GM12878 (cell line): ENCODE measurements at regions not wholly inside any gene's neighbourhood (a gene's known extent, or its start where the extent isn't known, plus 50 kb on each side); places are given as distances from the start of the nearest gene placed in this dataset.

Experiments
- ATAC-seq: fragments of 200-7000 bp; cut with Tn5 transposase; 3 replicates; pipeline ENCODE4 v1.9.1; 2020; ENCODE audit warnings: mild to moderate bottlenecking, moderate library complexity
- BruUV-seq: library from RNA; stranded (reverse); fragments of 400-500 nt; replicated peaks from 2 replicates; lab custom pipeline; 2021; lab: Mats Ljungman, UMichigan
- CTCF ChIA-PET: fragments of 300-600 bp; sonication (Branson Sonifier 250); formaldehyde crosslinking; extraction: SDS; loops from one replicate; lab custom pipeline; 2021; ENCODE audit warnings: inconsistent platforms; lab: Yijun Ruan, JAX
- POLR2A ChIA-PET: fragments of 350-600 bp; formaldehyde crosslinking; extraction: SDS; loops from one replicate; lab custom pipeline; 2021; ENCODE audit warnings: inconsistent platforms; lab: Charles Lee
- RAD21 ChIA-PET: fragments of 300-600 bp; sonication (Branson Sonifier 250); formaldehyde crosslinking; loops from one replicate; lab custom pipeline; 2023; ENCODE audit warnings: antibody characterized with exemption; ENCODE audit not compliant: unreplicated experiment; lab: Charles Lee
- SMC1A ChIA-PET: fragments of 300-600 bp; sonication (Branson Sonifier 250); formaldehyde crosslinking; loops from one replicate; lab custom pipeline; 2023; ENCODE audit not compliant: unreplicated experiment, uncharacterized antibody; lab: Charles Lee
- DNase-seq: peaks from one replicate; pipeline ENCODE4 v3.0.0-alpha.2; 2011; ENCODE audit warnings: low read depth, low spot score
- FAIRE-seq: peaks from 3 replicates; lab custom pipeline; 2011; peaks lifted over from hg19 to GRCh38; lab: Jason Lieb, UNC
- H2AFZ ChIP-seq: 2 replicates; pipeline ENCODE4 v1.6.0; 2011; ENCODE audit warnings: low read depth, low read length, control low read depth; ENCODE audit not compliant: control insufficient read depth
- H3K27ac ChIP-seq: 2 replicates; pipeline ENCODE4 v1.5.1; 2011; ENCODE audit warnings: control low read depth; ENCODE audit not compliant: control insufficient read depth, insufficient read depth
- H3K27me3 ChIP-seq, 2 experiments: replicated peaks in 1 of 2; 2 replicates each; pipeline versions ENCODE4 v1.6.0 to v1.6.1; 2011; ENCODE audit warnings: low read length in 1 of 2; ENCODE audit not compliant: control insufficient read depth in 2 of 2, insufficient read depth in 2 of 2
- H3K36me3 ChIP-seq, 2 experiments: 2 replicates each; pipeline ENCODE4 v1.5.1; 2011; ENCODE audit warnings: low read length in 1 of 2; ENCODE audit not compliant: control insufficient read depth in 2 of 2, insufficient read depth in 2 of 2
- H3K4me1 ChIP-seq: 2 replicates; pipeline ENCODE4 v1.6.1; 2011; ENCODE audit warnings: mild to moderate bottlenecking, low read length, moderate library complexity, mixed read lengths; ENCODE audit not compliant: control insufficient read depth, insufficient read depth
- H3K4me2 ChIP-seq: 2 replicates; pipeline ENCODE4 v1.6.0; 2011; ENCODE audit warnings: control low read depth; ENCODE audit not compliant: control insufficient read depth, insufficient read depth
- H3K4me3 ChIP-seq: fragments of 200-600 bp; sonication (generic); 2 replicates; pipeline ENCODE4 v1.5.1; 2016
- H3K79me2 ChIP-seq: 2 replicates; pipeline ENCODE4 v1.6.0; 2011; ENCODE audit warnings: low read length; ENCODE audit not compliant: control insufficient read depth, insufficient read depth
- H3K9ac ChIP-seq: 2 replicates; pipeline ENCODE4 v1.8.0; 2011; ENCODE audit warnings: low read length, control low read depth, mixed read lengths; ENCODE audit not compliant: control insufficient read depth, insufficient read depth
- H3K9me3 ChIP-seq: replicated peaks from 3 replicates; pipeline ENCODE4 v1.5.1; 2011; ENCODE audit warnings: mild to moderate bottlenecking, low read length; ENCODE audit not compliant: control insufficient read depth, insufficient read depth
- H4K20me1 ChIP-seq: 2 replicates; pipeline ENCODE4 v1.6.0; 2011; ENCODE audit not compliant: control insufficient read depth, insufficient read depth
- CHD2 ChIP-seq: IDR thresholded peaks from 2 replicates; pipeline ENCODE4 v1.6.1; 2011; ENCODE audit warnings: low read depth, low read length, improper control_type of control experiment, borderline replicate concordance
- FOS ChIP-seq: IDR thresholded peaks from 3 replicates; pipeline ENCODE4 v1.6.1; 2011; ENCODE audit warnings: borderline replicate concordance; ENCODE audit not compliant: insufficient read length; ENCODE audit errors: extremely low read depth
- GABPA ChIP-seq: IDR thresholded peaks from 2 replicates; pipeline ENCODE4 v1.6.1; 2014; ENCODE audit warnings: antibody characterized with exemption, low read depth, mild to moderate bottlenecking, inconsistent platforms
- MEF2A ChIP-seq: IDR thresholded peaks from 2 replicates; pipeline ENCODE4 v1.6.1; 2011; ENCODE audit warnings: low read depth, mild to moderate bottlenecking, low read length, moderate library complexity; ENCODE audit not compliant: insufficient read depth
- MYC ChIP-seq: IDR thresholded peaks from 2 replicates; pipeline ENCODE4 v1.6.1; 2011; ENCODE audit warnings: mild to moderate bottlenecking, low read length, moderate library complexity, inconsistent platforms; ENCODE audit not compliant: insufficient read depth, insufficient replicate concordance, insufficient read length, severe bottlenecking
- NBN ChIP-seq: fragments of 450-650 bp; IDR thresholded peaks from 2 replicates; pipeline ENCODE4 v1.6.1; 2016
- NFYA ChIP-seq: IDR thresholded peaks from 2 replicates; pipeline ENCODE4 v1.6.1; 2011; ENCODE audit warnings: low read depth, mild to moderate bottlenecking, low read length, improper control_type of control experiment, borderline replicate concordance
- NR2F1 ChIP-seq: fragments of 450-650 bp; conservative IDR thresholded peaks from 2 replicates; pipeline ENCODE4 v1.6.1; 2017; ENCODE audit warnings: mild to moderate bottlenecking
- POLR2AphosphoS2 ChIP-seq: IDR thresholded peaks from 2 replicates; pipeline ENCODE4 v1.6.1; 2011; ENCODE audit warnings: low read depth, mild to moderate bottlenecking, low read length, improper control_type of control experiment, moderate library complexity
- WGBS: methylation state at CpG from one replicate; pipeline ENCODE4 v1.1.6; 2016; ENCODE audit warnings: low lambda C conversion rate; ENCODE audit not compliant: insufficient replicate concordance, insufficient coverage; ENCODE audit errors: missing lambda C conversion rate; 5-methylcytosine and 5-hydroxymethylcytosine counted together
- in situ Hi-C: fragments of 300-500 bp; cut with MboI; formaldehyde crosslinking; loops from 9 replicates; pipeline ENCODE4 v1.14.3; 2018; ENCODE audit warnings: mixed read lengths
- intact Hi-C: fragments of 100-400 bp; cut with micrococcal nuclease; formaldehyde crosslinking; loops from one replicate; pipeline ENCODE4 v1.14.2; 2022; ENCODE audit not compliant: unreplicated experiment

DNA sequence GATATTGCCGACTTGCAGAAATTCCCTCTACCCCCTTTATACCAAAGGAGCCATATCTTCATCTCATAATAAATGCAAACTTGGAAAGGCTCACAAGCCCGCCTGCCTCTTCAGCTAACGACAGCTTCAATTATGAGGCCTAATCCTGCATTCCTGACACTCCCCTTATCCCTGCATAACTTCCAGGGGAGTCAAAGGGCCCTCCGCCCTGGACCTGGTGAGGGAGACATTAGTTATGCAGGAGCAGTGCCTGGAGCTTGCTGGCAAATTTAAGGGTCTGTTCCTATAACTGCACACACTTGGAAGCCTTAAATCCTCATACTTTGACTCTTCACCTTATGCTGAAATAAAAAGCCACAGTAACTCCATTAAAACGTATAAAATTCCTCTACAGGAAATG lies 617.9 kb downstream of the BNC2 start:
- no peaks in the 10 kb centered on the region for H3K27me3 ChIP-seq
- ChIA-PET SMC1A (interaction anchor here (0.6 kb wide), 1 partner anchor 381 kb away, joined by 3 read pairs; no protein-coding TSS in a partner anchor), RAD21 (no interaction called here), POLR2A (no interaction called here), CTCF (no interaction called here)
- DNase-seq (no peak), ATAC-seq (no peak), FAIRE-seq (no peak)
- TF ChIP-seq NFYA (no peak), NBN (no peak), POLR2AphosphoS2 (no peak)
- no peak overlapping the region for H3K9ac ChIP-seq
- intact Hi-C loops (no loop called here), in situ Hi-C loops (no loop called here)
- WGBS: 0% methylated on average over 5 of the region's 5 CpGs
- H3K9me3 ChIP-seq: no peaks in the 10 kb centered on the region
- H3K4me1 ChIP-seq: no peaks in the 10 kb centered on the region
- no peak overlapping the region for H3K27ac ChIP-seq
- no peaks in the 10 kb centered on the region for H3K79me2 ChIP-seq
- H3K36me3 ChIP-seq: no peaks in the 10 kb centered on the region
- H3K4me2 ChIP-seq: no peak overlapping the region
- BruUV-seq: no TSS peak
- H4K20me1 ChIP-seq: no peaks in the 10 kb centered on the region
- H3K4me3 ChIP-seq: no peak overlapping the region
- H2AFZ ChIP-seq: no peak overlapping the region

DNA sequence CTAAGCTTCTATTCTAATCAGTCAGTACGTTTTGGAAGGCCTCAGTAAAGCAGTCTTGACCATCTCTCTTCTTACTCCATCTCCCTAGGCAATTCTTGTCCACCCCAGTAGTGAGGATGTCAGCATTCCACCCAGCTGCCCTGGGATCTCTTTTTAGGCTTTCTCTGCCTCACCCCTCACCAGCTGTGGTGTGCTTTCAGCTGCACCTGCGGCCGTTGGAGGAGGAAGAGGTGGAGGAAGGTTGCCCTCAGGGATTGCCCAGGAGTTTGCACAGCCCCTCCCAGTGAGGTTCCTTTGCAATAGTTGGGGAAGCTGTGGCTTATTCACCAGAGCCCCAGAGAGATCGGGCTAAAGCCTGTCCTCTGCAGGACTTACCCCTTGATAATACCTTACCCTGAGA lies 615.8 kb downstream of the BNC2 start:
- Histone ChIP-seq H3K27me3 (no peaks in the 10 kb centered on the region), H3K4me3 (no peak overlapping the region), H3K4me2 (no peak overlapping the region), H3K4me1 (no peaks in the 10 kb centered on the region), H3K36me3 (no peaks in the 10 kb centered on the region), H3K79me2 (no peaks in the 10 kb centered on the region), H3K9me3 (no peaks in the 10 kb centered on the region), H3K27ac (no peak overlapping the region), H2AFZ (no peak overlapping the region), H3K9ac (no peak overlapping the region), H4K20me1 (no peaks in the 10 kb centered on the region)
- TF ChIP-seq GABPA (no peak), CHD2 (no peak), MYC (no peak), MEF2A (no peak), FOS (no peak), NR2F1 (no peak)
- ATAC-seq (no peak), FAIRE-seq (no peak), DNase-seq (no peak)
- ChIA-PET POLR2A (no interaction called here), CTCF (interaction anchor here (1.5 kb wide), 1 partner anchor 13 kb away, joined by 4 read pairs; no protein-coding TSS in a partner anchor), RAD21 (no interaction called here), SMC1A (interaction anchor here (0.7 to 1.2 kb wide), 2 partner anchors 13 to 86 kb away, joined by 3 to 4 read pairs; no protein-coding TSS in a partner anchor)
- intact Hi-C loops (no loop called here), in situ Hi-C loops (no loop called here)
- 5% methylated on average over 4 of the region's 4 CpGs for WGBS
- no TSS peak for BruUV-seq
